H1 (cell line): ENCODE measurements at regions not wholly inside any gene's neighbourhood (a gene's known extent, or its start where the extent isn't known, plus 50 kb on each side); places are given as distances from the start of the nearest gene placed in this dataset.

Experiments used
- CTCF ChIA-PET: fragments of 300-600 bp; sonication (Branson Sonifier 250); formaldehyde crosslinking; loops from one replicate; lab custom pipeline; 2021; ENCODE audit not compliant: partially characterized antibody; lab: Charles Lee
- POLR2A ChIA-PET: fragments of 300-600 bp; sonication (Branson Sonifier 250); formaldehyde crosslinking; loops from one replicate; lab custom pipeline; 2021; ENCODE audit warnings: inconsistent platforms; ENCODE audit not compliant: partially characterized antibody; lab: Charles Lee
- DNase-seq, 2 experiments: peaks; one replicate each; pipeline versions ENCODE4 v3.0.0 to v3.0.0-alpha.2; 2010 to 2022; ENCODE audit warnings: low spot score in 2 of 2, low read depth in 1 of 2, mixed read lengths in 1 of 2
- FAIRE-seq: peaks from 2 replicates; lab custom pipeline; 2011; peaks lifted over from hg19 to GRCh38; lab: Jason Lieb, UNC
- H2AFZ ChIP-seq: 2 replicates; pipeline ENCODE4 v1.8.1; 2012; ENCODE audit warnings: low read length, inconsistent platforms
- H2AK5ac ChIP-seq: 2 replicates; pipeline ENCODE4 v1.6.1; 2013; ENCODE audit warnings: low read depth, low read length
- H2BK120ac ChIP-seq: replicated peaks from 2 replicates; pipeline ENCODE3; 2013; ENCODE audit warnings: low read depth, low read length, inconsistent platforms
- H2BK12ac ChIP-seq: 2 replicates; pipeline ENCODE4 v1.6.1; 2013; ENCODE audit warnings: low read depth, low read length
- H2BK15ac ChIP-seq: 2 replicates; pipeline ENCODE4 v1.6.1; 2013; ENCODE audit warnings: low read length
- H2BK20ac ChIP-seq: 2 replicates; pipeline ENCODE4 v1.6.1; 2013; ENCODE audit warnings: low read length
- H2BK5ac ChIP-seq: 2 replicates; pipeline ENCODE4 v1.6.1; 2013; ENCODE audit warnings: low read depth, low read length
- H3K14ac ChIP-seq: 2 replicates; pipeline ENCODE4 v1.6.1; 2013; ENCODE audit warnings: inconsistent platforms; ENCODE audit not compliant: insufficient read length
- H3K18ac ChIP-seq: 2 replicates; pipeline ENCODE4 v1.6.1; 2013; ENCODE audit warnings: low read length; ENCODE audit errors: extremely low read depth
- H3K23ac ChIP-seq: 2 replicates; pipeline ENCODE4 v1.6.1; 2013; ENCODE audit warnings: inconsistent platforms; ENCODE audit not compliant: insufficient read length
- H3K23me2 ChIP-seq: 2 replicates; pipeline ENCODE4 v1.6.1; 2013; ENCODE audit warnings: low read depth, low read length
- H3K27ac ChIP-seq: 2 replicates; pipeline ENCODE4 v1.6.1; 2011; ENCODE audit warnings: low read depth, low read length, inconsistent platforms
- H3K27me3 ChIP-seq, 4 experiments: replicated peaks in 1 of 4; 1 replicate in 1 of 4; 2 replicates in 3 of 4; pipeline versions ENCODE4 v1.6.1 to v1.8.1; 2011 to 2013; ENCODE audit warnings: low read length in 3 of 4, mild to moderate bottlenecking in 3 of 4, inconsistent platforms in 2 of 4, mixed read lengths in 2 of 4, moderate library complexity in 1 of 4; ENCODE audit not compliant: control insufficient read depth in 3 of 4, insufficient read depth in 3 of 4; ENCODE audit errors: extremely low read depth in 1 of 4
- H3K36me3 ChIP-seq, 4 experiments: 2 replicates each; pipeline versions ENCODE4 v1.6.1 to v1.8.1; 2011 to 2013; ENCODE audit warnings: mild to moderate bottlenecking in 4 of 4, low read length in 3 of 4, moderate library complexity in 2 of 4, control low read depth in 1 of 4, inconsistent platforms in 1 of 4; ENCODE audit not compliant: insufficient read depth in 4 of 4, control insufficient read depth in 2 of 4
- H3K4ac ChIP-seq: replicated peaks from 2 replicates; pipeline ENCODE3; 2013; ENCODE audit warnings: low read length, low read depth, mixed read lengths, inconsistent platforms; ENCODE audit not compliant: insufficient read length
- H3K4me1 ChIP-seq, 4 experiments: replicated peaks in 1 of 4; 1 replicate in 1 of 4; 2 replicates in 3 of 4; pipeline versions ENCODE4 v1.6.1 to v1.8.1; 2011 to 2013; ENCODE audit warnings: low read length in 3 of 4, inconsistent platforms in 2 of 4, mixed read lengths in 1 of 4; ENCODE audit not compliant: insufficient read depth in 4 of 4, control insufficient read depth in 3 of 4
- H3K4me2 ChIP-seq, 2 experiments: 2 replicates each; pipeline versions ENCODE4 v1.6.1 to v1.8.1; 2011 to 2013; ENCODE audit warnings: low read depth in 2 of 2, low read length in 2 of 2, control low read depth in 1 of 2, inconsistent platforms in 1 of 2, mild to moderate bottlenecking in 1 of 2; ENCODE audit not compliant: insufficient read depth in 1 of 2
- H3K4me3 ChIP-seq, 4 experiments: fragments of 200-600, 300-600 bp in 1 of 4; sonication (generic), shearing (Covaris generic), sonication (Bioruptor Twin) in 1 of 4; 2 replicates each; pipeline versions ENCODE4 v1.5.1 to v1.8.1; 2011 to 2016; ENCODE audit warnings: low read length in 4 of 4, low read depth in 3 of 4, control low read depth in 2 of 4, inconsistent platforms in 2 of 4, mild to moderate bottlenecking in 2 of 4, mixed read lengths in 1 of 4, moderate library complexity in 1 of 4; ENCODE audit not compliant: insufficient read depth in 2 of 4; ENCODE audit errors: extremely low read depth in 1 of 4
- H3K56ac ChIP-seq: replicated peaks from 2 replicates; pipeline ENCODE3; 2013; ENCODE audit warnings: low read depth, mild to moderate bottlenecking, mixed read lengths, low read length, inconsistent platforms; ENCODE audit not compliant: insufficient read length
- H3K79me1 ChIP-seq: 2 replicates; pipeline ENCODE4 v1.6.1; 2013; ENCODE audit warnings: low read depth, low read length, control low read depth
- H3K79me2 ChIP-seq, 2 experiments: 2 replicates each; pipeline versions ENCODE4 v1.6.1 to v1.8.1; 2012 to 2013; ENCODE audit warnings: low read length in 2 of 2, mild to moderate bottlenecking in 2 of 2, inconsistent platforms in 1 of 2; ENCODE audit not compliant: insufficient read depth in 2 of 2, control insufficient read depth in 1 of 2
- H3K9ac ChIP-seq, 4 experiments: replicated peaks in 1 of 4; 1 replicate in 1 of 4; 2 replicates in 3 of 4; pipeline versions ENCODE4 v1.6.1 to v1.8.1; 2011 to 2013; ENCODE audit warnings: low read depth in 3 of 4, low read length in 3 of 4, control low read depth in 2 of 4, mild to moderate bottlenecking in 2 of 4, moderate library complexity in 2 of 4, inconsistent platforms in 1 of 4; ENCODE audit errors: extremely low read depth in 1 of 4
- H3K9me3 ChIP-seq, 2 experiments: 2 replicates each; pipeline versions ENCODE4 v1.6.1 to v1.8.1; 2012 to 2013; ENCODE audit warnings: mild to moderate bottlenecking in 2 of 2, moderate library complexity in 2 of 2, control low read depth in 1 of 2, inconsistent platforms in 1 of 2, low read depth in 1 of 2, low read length in 1 of 2, mixed read lengths in 1 of 2; ENCODE audit not compliant: insufficient read depth in 2 of 2
- H4K20me1 ChIP-seq, 2 experiments: replicated peaks in 1 of 2; 2 replicates each; pipeline versions ENCODE3 to v1.8.1; 2011 to 2013; ENCODE audit warnings: inconsistent platforms in 2 of 2, low read length in 2 of 2, mild to moderate bottlenecking in 1 of 2; ENCODE audit not compliant: insufficient read depth in 2 of 2, control insufficient read depth in 1 of 2
- H4K5ac ChIP-seq: 2 replicates; pipeline ENCODE4 v1.6.1; 2013; ENCODE audit warnings: low read length, low read depth, mixed read lengths, inconsistent platforms; ENCODE audit not compliant: insufficient read length
- H4K8ac ChIP-seq: 2 replicates; pipeline ENCODE4 v1.8.0; 2013; ENCODE audit warnings: mild to moderate bottlenecking, moderate library complexity, low read length, inconsistent platforms; ENCODE audit not compliant: insufficient read depth; ENCODE audit errors: extremely low read depth
- H4K91ac ChIP-seq: replicated peaks from 2 replicates; pipeline ENCODE3; 2013; ENCODE audit warnings: low read length, mixed read lengths, inconsistent platforms; ENCODE audit not compliant: insufficient read length
- CHD2 ChIP-seq: IDR thresholded peaks from 2 replicates; pipeline ENCODE4 v1.6.1; 2012; ENCODE audit warnings: low read length, improper control_type of control experiment
- CREB1 ChIP-seq: IDR thresholded peaks from 2 replicates; pipeline ENCODE4 v1.6.1; 2012; ENCODE audit warnings: inconsistent platforms
- FOSL1 ChIP-seq: IDR thresholded peaks from 2 replicates; pipeline ENCODE4 v1.6.1; 2011; ENCODE audit warnings: mild to moderate bottlenecking, low read depth, low read length, moderate library complexity; ENCODE audit not compliant: insufficient read depth
- HDAC2 ChIP-seq, 2 experiments: fragments of 300-600 bp in 1 of 2; sonication (generic) in 1 of 2; IDR thresholded peaks; 2 replicates each; pipeline ENCODE4 v1.6.1; 2011 to 2012; ENCODE audit warnings: low read depth in 2 of 2, low read length in 2 of 2, mild to moderate bottlenecking in 2 of 2, moderate library complexity in 2 of 2, borderline replicate concordance in 1 of 2, inconsistent platforms in 1 of 2
- HDAC6 ChIP-seq: IDR thresholded peaks from one replicate; pipeline ENCODE4 v1.7.1; 2012; ENCODE audit warnings: low read depth, mild to moderate bottlenecking, inconsistent platforms, low read length, moderate library complexity
- MAFK ChIP-seq: IDR thresholded peaks from 2 replicates; pipeline ENCODE4 v1.6.1; 2012; ENCODE audit warnings: low read depth, mild to moderate bottlenecking, improper control_type of control experiment, low read length
- NRF1 ChIP-seq: IDR thresholded peaks from 2 replicates; pipeline ENCODE4 v1.6.1; 2011; ENCODE audit warnings: mild to moderate bottlenecking, low read depth, low read length, improper control_type of control experiment
- SP4 ChIP-seq: IDR thresholded peaks from 2 replicates; pipeline ENCODE4 v1.6.1; 2012; ENCODE audit warnings: low read length, inconsistent platforms
- ZNF274 ChIP-seq: IDR thresholded peaks from 2 replicates; pipeline ENCODE4 v1.7.0; 2012; ENCODE audit warnings: low read length, borderline replicate concordance; ENCODE audit errors: extremely low read depth
- WGBS, 2 experiments: shearing (Covaris generic) in 1 of 2; methylation state at CpG; one replicate each; pipeline versions ENCODE4 v1.1.6 to v1.1.7; 2013 to 2015; ENCODE audit warnings: low lambda C conversion rate in 2 of 2, mixed read lengths in 2 of 2, inconsistent platforms in 1 of 2, low coverage in 1 of 2, missing lambda C conversion rate in 1 of 2; ENCODE audit not compliant: insufficient replicate concordance in 2 of 2, insufficient coverage in 1 of 2, insufficient read length in 1 of 2; ENCODE audit errors: extremely low coverage in 1 of 2, missing lambda C conversion rate in 1 of 2; 5-methylcytosine and 5-hydroxymethylcytosine counted together

DNA sequence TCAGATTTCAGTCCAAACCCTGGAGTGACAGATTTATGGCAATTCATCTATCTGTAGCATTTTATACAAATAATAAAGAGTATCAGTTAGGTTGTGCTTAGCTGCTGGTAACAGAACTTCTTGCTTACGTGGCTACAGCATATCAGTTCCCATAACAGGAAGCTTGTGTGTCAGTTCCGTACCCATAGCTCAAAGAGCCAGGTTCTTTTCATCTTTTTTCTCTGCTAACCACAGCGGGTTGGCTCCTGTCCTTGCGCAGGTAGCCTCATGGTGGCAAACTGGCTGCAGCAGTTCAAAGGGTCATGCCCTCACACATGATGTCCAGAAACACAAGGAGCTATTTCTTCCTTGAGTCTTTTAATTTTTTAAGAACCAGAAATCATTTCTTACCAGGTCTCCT is 1041.8 kb downstream of the GATA3 start:
- Histone ChIP-seq H3K4ac (no peak overlapping the region), H3K36me3 (no peaks in the 10 kb centered on the region), H2BK120ac (no peak overlapping the region), H2AFZ (no peak overlapping the region), H3K14ac (no peak overlapping the region), H3K23me2 (no peaks in the 10 kb centered on the region), H3K79me2 (no peaks in the 10 kb centered on the region), H3K4me3 (no peak overlapping the region), H3K4me1 (no peaks in the 10 kb centered on the region), H4K8ac (no peak overlapping the region), H2BK15ac (no peak overlapping the region), H3K27ac (no peak overlapping the region), H3K23ac (no peak overlapping the region), H2BK20ac (no peak overlapping the region), H4K5ac (no peak overlapping the region), H3K79me1 (no peaks in the 10 kb centered on the region), H3K27me3 (peaks cover 42 to 87% (median 63%) of the 10 kb centered on the region in 4 experiments), H2BK5ac (no peak overlapping the region), H3K4me2 (no peak overlapping the region), H3K9ac (no peak overlapping the region), H4K91ac (no peak overlapping the region), H4K20me1 (peaks cover 0 to 2% of the 10 kb centered on the region in 2 experiments), H3K18ac (no peak overlapping the region), H3K9me3 (no peaks in the 10 kb centered on the region), H2AK5ac (no peak overlapping the region), H3K56ac (no peak overlapping the region), H2BK12ac (no peak overlapping the region)
- no peak for TF ChIP-seq ZNF274
- TF ChIP-seq MAFK: no peak
- TF ChIP-seq SP4: no peak
- TF ChIP-seq CHD2: no peak
- TF ChIP-seq FOSL1: no peak
- no peak for TF ChIP-seq HDAC6
- TF ChIP-seq NRF1: no peak
- TF ChIP-seq CREB1: no peak
- TF ChIP-seq HDAC2 (IDR thresholded peaks at IDR 0.05; ENCODE audit: borderline replicate concordance in 1 of 2, low read depth in 2 of 2, low read length in 2 of 2): no peak
- DNase-seq (no peak), FAIRE-seq (no peak)
- ChIA-PET POLR2A (no interaction called here), CTCF (interaction anchor here (1.1 to 1.7 kb wide), 2 partner anchors 15 to 45 kb away, joined by 3 to 5 read pairs; no protein-coding TSS in a partner anchor)
- 80% methylated on average over 4 of the region's 4 CpGs; no CpG with 5 or more reads in 1 of the 2 experiments for WGBS, 2 experiments
